SK-N-MC (cell line): ENCODE measurements at regions not wholly inside any gene's neighbourhood (a gene's known extent, or its start where the extent isn't known, plus 50 kb on each side); places are given as distances from the start of the nearest gene placed in this dataset.

Experiments used
- EZH2 ChIP-seq: fragments of 200-600 bp; sonication (generic); IDR thresholded peaks from one replicate; pipeline ENCODE4 v1.6.1; 2017; ENCODE audit warnings: antibody characterized with exemption
- FOXP2 ChIP-seq: optimal IDR thresholded peaks from 2 replicates; pipeline ENCODE3; 2011; ENCODE audit warnings: mild to moderate bottlenecking, moderate library complexity; ENCODE audit not compliant: insufficient read depth; ENCODE audit errors: extremely low read length, control extremely low read depth
- POLR2AphosphoS5 ChIP-seq: IDR thresholded peaks from 2 replicates; pipeline ENCODE4 v1.6.1; 2012; ENCODE audit warnings: mild to moderate bottlenecking, low read depth, low read length, borderline replicate concordance

DNA sequence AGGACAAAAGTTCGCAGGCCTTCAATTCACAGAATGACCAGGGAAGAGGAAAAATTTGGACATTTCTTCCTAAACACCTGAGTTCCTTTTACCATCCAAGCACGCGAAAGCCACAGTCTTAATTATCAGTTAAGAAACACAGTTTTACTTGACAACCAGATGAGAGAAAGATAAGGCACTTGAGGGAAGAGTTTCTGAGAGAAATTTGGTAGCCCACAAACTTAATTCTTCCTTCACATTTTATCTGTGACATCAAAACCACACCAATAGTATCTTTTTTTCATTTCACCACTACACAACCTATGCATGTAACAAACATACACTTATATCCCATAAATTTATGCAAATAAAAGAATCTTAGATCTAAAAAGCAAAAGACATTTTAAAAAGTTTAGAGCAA lies 326.6 kb downstream of the MZT1 start:
- no peak for TF ChIP-seq EZH2
- no peak for TF ChIP-seq POLR2AphosphoS5
- TF ChIP-seq FOXP2 = no peak
